Islet precursor cell (in vitro differentiated cells): ENCODE measurements at regions not wholly inside any gene's neighbourhood (a gene's known extent, or its start where the extent isn't known, plus 50 kb on each side); places are given as distances from the start of the nearest gene placed in this dataset.

Source experiments
- DNase-seq: peaks from one replicate; pipeline ENCODE4 v3.0.0-alpha.2; 2018

GRCh38 chr21:15491100-15491499 lies 238.7 kb upstream of the USP25 start:
- no peak for DNase-seq

GRCh38 chr21:15493646-15494045 lies 236.1 kb upstream of the USP25 start:
- DNase-seq, result no peak

- no peak for DNase-seq
Observed at GRCh38 chr21:15494481-15494880, 235.3 kb upstream of the USP25 start.

GRCh38 chr21:15495965-15496364 lies 233.8 kb upstream of the USP25 start:
- DNase-seq, result no peak

- no peak for DNase-seq
Observed at GRCh38 chr21:15496911-15497310, 232.9 kb upstream of the USP25 start.

GRCh38 chr21:15498455-15498854 lies 231.3 kb upstream of the USP25 start:
- DNase-seq, result no peak

- DNase-seq, result no peak
Observed at GRCh38 chr21:15506086-15506485, 223.7 kb upstream of the USP25 start.

GRCh38 chr21:15508554-15508953 lies 221.2 kb upstream of the USP25 start:
- DNase-seq, result no peak

GRCh38 chr21:15514073-15514946 lies 215.5 kb upstream of the USP25 start:
- no peak for DNase-seq

- DNase-seq, result no peak
Observed at GRCh38 chr21:15515908-15516307, 213.9 kb upstream of the USP25 start.

GRCh38 chr21:15517394-15517793 lies 212.4 kb upstream of the USP25 start:
- DNase-seq, result no peak

GRCh38 chr21:15520811-15521643 lies 208.8 kb upstream of the USP25 start:
- DNase-seq, result no peak

GRCh38 chr21:15521644-15522001 lies 208.2 kb upstream of the USP25 start:
- DNase-seq, result no peak

GRCh38 chr21:15522148-15522547 lies 207.6 kb upstream of the USP25 start:
- DNase-seq, result no peak

GRCh38 chr21:15524855-15525254 lies 204.9 kb upstream of the USP25 start:
- DNase-seq, result no peak

GRCh38 chr21:15526798-15527197 lies 203.0 kb upstream of the USP25 start:
- no peak for DNase-seq

- no peak for DNase-seq
Observed at GRCh38 chr21:15528346-15528745, 201.4 kb upstream of the USP25 start.

- DNase-seq, result peak; percentile 52
Observed at GRCh38 chr21:15531986-15532385, 197.8 kb upstream of the USP25 start.

GRCh38 chr21:15533618-15534017 lies 196.2 kb upstream of the USP25 start:
- peak; percentile 63 for DNase-seq

GRCh38 chr21:15534450-15534886 lies 195.3 kb upstream of the USP25 start:
- DNase-seq, result no peak

- DNase-seq, result no peak
Observed at GRCh38 chr21:15539376-15539775, 190.4 kb upstream of the USP25 start.

- DNase-seq, result no peak
Observed at GRCh38 chr21:15543473-15543872, 186.3 kb upstream of the USP25 start.

GRCh38 chr21:15549671-15550070 lies 180.1 kb upstream of the USP25 start:
- DNase-seq, result peak; percentile 80

GRCh38 chr21:15552914-15553494 lies 176.8 kb upstream of the USP25 start:
- DNase-seq, result no peak
